GM18511 (cell line): ENCODE measurements at regions not wholly inside any gene's neighbourhood (a gene's known extent, or its start where the extent isn't known, plus 50 kb on each side); places are given as distances from the start of the nearest gene placed in this dataset.
"Not testable (repeated sequence)": the region's sequence is repeated elsewhere in the genome, so short reads cannot be mapped to it uniquely, and the experiment has no call there.

Source experiments
- ATAC-seq: cut with Tn5 transposase; IDR thresholded peaks from one replicate; pipeline ENCODE4 v1.9.1; 2021; ENCODE audit warnings: mild to moderate bottlenecking, moderate library complexity; ENCODE audit not compliant: unreplicated experiment

GRCh38 chr1:198809247-198809646 lies 170.4 kb downstream of the PTPRC start:
- no peak for ATAC-seq

- ATAC-seq = no peak
Observed at GRCh38 chr1:198811449-198811848, 172.6 kb downstream of the PTPRC start.

- ATAC-seq = no peak
Observed at GRCh38 chr1:198823626-198824025, 184.8 kb downstream of the PTPRC start.

- ATAC-seq = no peak
Observed at GRCh38 chr1:198825254-198825653, 186.4 kb downstream of the PTPRC start.

- no peak for ATAC-seq
Observed at GRCh38 chr1:198829356-198829755, 190.5 kb downstream of the PTPRC start.

GRCh38 chr1:198829944-198830343 lies 191.1 kb downstream of the PTPRC start:
- no peak for ATAC-seq

- ATAC-seq = no peak
Observed at GRCh38 chr1:198830412-198830811, 191.6 kb downstream of the PTPRC start.

GRCh38 chr1:198833706-198834503 lies 195.1 kb downstream of the PTPRC start:
- no peak for ATAC-seq

GRCh38 chr1:198837278-198838021 lies 198.6 kb downstream of the PTPRC start:
- peak; percentile 56 for ATAC-seq

- no peak for ATAC-seq
Observed at GRCh38 chr1:198838022-198838342, 199.1 kb downstream of the PTPRC start.

- ATAC-seq = no peak
Observed at GRCh38 chr1:198841477-198841876, 202.6 kb downstream of the PTPRC start.

- ATAC-seq = no peak
Observed at GRCh38 chr1:198842686-198843085, 203.8 kb downstream of the PTPRC start.

GRCh38 chr1:198845271-198845670 lies 206.4 kb downstream of the PTPRC start:
- no peak for ATAC-seq

GRCh38 chr1:198845851-198846250 lies 207.0 kb downstream of the PTPRC start:
- no peak for ATAC-seq

GRCh38 chr1:198846556-198846955 lies 207.7 kb downstream of the PTPRC start:
- ATAC-seq = no peak

GRCh38 chr1:198848206-198848605 lies 209.4 kb downstream of the PTPRC start:
- no peak for ATAC-seq

GRCh38 chr1:198848649-198849048 lies 209.8 kb downstream of the PTPRC start:
- ATAC-seq = no peak

GRCh38 chr1:198849093-198849492 lies 210.3 kb downstream of the PTPRC start:
- ATAC-seq = no peak

GRCh38 chr1:198850196-198850595 lies 211.4 kb downstream of the PTPRC start:
- ATAC-seq = no peak

GRCh38 chr1:198850966-198851365 lies 212.1 kb downstream of the PTPRC start:
- ATAC-seq = not testable (repeated sequence)

GRCh38 chr1:198856601-198857000 lies 217.8 kb downstream of the PTPRC start:
- no peak for ATAC-seq

- ATAC-seq = no peak
Observed at GRCh38 chr1:198858033-198858432, 219.2 kb downstream of the PTPRC start.
